ENCODE measurements at regions not wholly inside any gene's neighbourhood (a gene's known extent, or its start where the extent isn't known, plus 50 kb on each side); places are given as distances from the start of the nearest gene placed in this dataset.
"Not testable (repeated sequence)": the region's sequence is repeated elsewhere in the genome, so short reads cannot be mapped to it uniquely, and the experiment has no call there.

- Mint-ChIP-seq H3K36me3 (ENCODE audit: low read depth, unreplicated experiment) (peaks cover 6% of the 10 kb centered on the region), H3K4me3 (ENCODE audit: unreplicated experiment) (no peak overlapping the region), H3K4me1 (ENCODE audit: unreplicated experiment) (no peaks in the 10 kb centered on the region), H3K27me3 (ENCODE audit: unreplicated experiment) (peaks cover 1% of the 10 kb centered on the region), H3K27ac (ENCODE audit: unreplicated experiment) (no peak overlapping the region), H3K9me3 (ENCODE audit: unreplicated experiment) (peaks cover 6% of the 10 kb centered on the region)
- no peak for TF ChIP-seq CTCF (IDR thresholded peaks at IDR 0.05; ENCODE audit: unreplicated experiment)
- DNase-seq (ENCODE audit: low spot score): no peak
Measured at GRCh38 chr5:159680095-159680494, 236.2 kb upstream of the ADRA1B start.

- H3K4me1 Mint-ChIP-seq (ENCODE audit: unreplicated experiment): no peaks in the 10 kb centered on the region
- no peak for TF ChIP-seq CTCF (IDR thresholded peaks at IDR 0.05; ENCODE audit: unreplicated experiment)
- no peak overlapping the region for H3K27ac Mint-ChIP-seq (ENCODE audit: unreplicated experiment)
- H3K9me3 Mint-ChIP-seq (ENCODE audit: unreplicated experiment): peaks cover 6% of the 10 kb centered on the region
- DNase-seq (ENCODE audit: low spot score): no peak
- H3K4me3 Mint-ChIP-seq (ENCODE audit: unreplicated experiment): no peak overlapping the region
- H3K36me3 Mint-ChIP-seq (ENCODE audit: low read depth, unreplicated experiment): peaks cover 6% of the 10 kb centered on the region
- H3K27me3 Mint-ChIP-seq (ENCODE audit: unreplicated experiment): no peaks in the 10 kb centered on the region
Measured at GRCh38 chr5:159681661-159682060, 234.6 kb upstream of the ADRA1B start.

GRCh38 chr5:159682623-159683022 is 233.7 kb upstream of the ADRA1B start:
- peaks cover 6% of the 10 kb centered on the region for H3K9me3 Mint-ChIP-seq (ENCODE audit: unreplicated experiment)
- H3K27me3 Mint-ChIP-seq (ENCODE audit: unreplicated experiment): no peaks in the 10 kb centered on the region
- no peak for TF ChIP-seq CTCF (IDR thresholded peaks at IDR 0.05; ENCODE audit: unreplicated experiment)
- no peaks in the 10 kb centered on the region for H3K4me1 Mint-ChIP-seq (ENCODE audit: unreplicated experiment)
- DNase-seq (ENCODE audit: low spot score): no peak
- peaks cover 6% of the 10 kb centered on the region for H3K36me3 Mint-ChIP-seq (ENCODE audit: low read depth, unreplicated experiment)
- H3K4me3 Mint-ChIP-seq (ENCODE audit: unreplicated experiment): no peak overlapping the region
- no peak overlapping the region for H3K27ac Mint-ChIP-seq (ENCODE audit: unreplicated experiment)

- not testable (repeated sequence) for H3K4me3 Mint-ChIP-seq (ENCODE audit: unreplicated experiment); H3K36me3 Mint-ChIP-seq (ENCODE audit: low read depth, unreplicated experiment); H3K27ac Mint-ChIP-seq (ENCODE audit: unreplicated experiment); H3K27me3 Mint-ChIP-seq (ENCODE audit: unreplicated experiment); H3K9me3 Mint-ChIP-seq (ENCODE audit: unreplicated experiment); DNase-seq (ENCODE audit: low spot score); H3K4me1 Mint-ChIP-seq (ENCODE audit: unreplicated experiment)
Measured at GRCh38 chr5:159687892-159688291, 228.4 kb upstream of the ADRA1B start.

GRCh38 chr5:159695741-159696294 is 220.5 kb upstream of the ADRA1B start:
- no peaks in the 10 kb centered on the region for H3K27me3 Mint-ChIP-seq (ENCODE audit: unreplicated experiment)
- H3K36me3 Mint-ChIP-seq (ENCODE audit: low read depth, unreplicated experiment): no peaks in the 10 kb centered on the region
- H3K4me3 Mint-ChIP-seq (ENCODE audit: unreplicated experiment): no peak overlapping the region
- no peaks in the 10 kb centered on the region for H3K9me3 Mint-ChIP-seq (ENCODE audit: unreplicated experiment)
- TF ChIP-seq CTCF (IDR thresholded peaks at IDR 0.05; ENCODE audit: unreplicated experiment): no peak
- DNase-seq (ENCODE audit: low spot score): no peak
- no peaks in the 10 kb centered on the region for H3K4me1 Mint-ChIP-seq (ENCODE audit: unreplicated experiment)
- H3K27ac Mint-ChIP-seq (ENCODE audit: unreplicated experiment): no peak overlapping the region
